ENCODE measurements at regions not wholly inside any gene's neighbourhood (a gene's known extent, or its start where the extent isn't known, plus 50 kb on each side); places are given as distances from the start of the nearest gene placed in this dataset.

- H3K4me1 ChIP-seq (ENCODE audit: insufficient read depth, low read length, poor library complexity, severe bottlenecking), result no peaks in the 10 kb centered on the region
Observed at GRCh38 chr12:100724071-100724470, 70.5 kb upstream of the ANO4 start.

GRCh38 chr12:100733817-100734593 is 60.6 kb upstream of the ANO4 start:
- Histone ChIP-seq H3K4me3 (ENCODE audit: low read depth, low read length, poor library complexity, severe bottlenecking) (no peak overlapping the region), H3K9me3 (ENCODE audit: low read depth, low read length, poor library complexity, severe bottlenecking) (no peaks in the 10 kb centered on the region), H3K27me3 (replicated peaks; ENCODE audit: insufficient read depth, low read depth, low read length, poor library complexity) (peaks cover 6% of the 10 kb centered on the region), H3K36me3 (ENCODE audit: insufficient read depth, low read length, poor library complexity, severe bottlenecking) (no peaks in the 10 kb centered on the region), H3K27ac (ENCODE audit: low read depth, low read length, poor library complexity, severe bottlenecking) (no peak overlapping the region), H3K4me1 (ENCODE audit: insufficient read depth, low read length, poor library complexity, severe bottlenecking) (no peaks in the 10 kb centered on the region)
- TF ChIP-seq CTCF (conservative IDR thresholded peaks at IDR 0.05; ENCODE audit: low read depth, low read length) (peak; percentile 72), EZH2 (IDR thresholded peaks at IDR 0.05; ENCODE audit: borderline replicate concordance, low read depth, low read length, poor library complexity, severe bottlenecking) (no peak)
- ChIA-PET POLR2A (ENCODE audit: low non-redundant PET) (no interaction called here), CTCF (no interaction called here)
- no TSS peak for BruUV-seq (replicated peaks)
- intact Hi-C loops (cut with micrococcal nuclease; ENCODE audit: unreplicated experiment), result loop anchor here (2.0 to 10.0 kb wide), 4 partner anchors 65 to 919 kb away; no protein-coding TSS in a partner anchor
- DNase-seq (ENCODE audit: low spot score), result peak; percentile 59

More at GRCh38 chr12:100724071-100724470, 70.5 kb upstream of the ANO4 start:
- H3K27ac ChIP-seq (ENCODE audit: low read depth, low read length, poor library complexity, severe bottlenecking), result no peak overlapping the region
- intact Hi-C loops (cut with micrococcal nuclease; ENCODE audit: unreplicated experiment), result no loop called here
- no TSS peak for BruUV-seq (replicated peaks)
- DNase-seq (ENCODE audit: low spot score), result no peak
- ChIA-PET POLR2A (ENCODE audit: low non-redundant PET) (no interaction called here), CTCF (no interaction called here)
- no peak overlapping the region for H3K4me3 ChIP-seq (ENCODE audit: low read depth, low read length, poor library complexity, severe bottlenecking)
- H3K27me3 ChIP-seq (replicated peaks; ENCODE audit: insufficient read depth, low read depth, low read length, poor library complexity), result peaks cover 11% of the 10 kb centered on the region
- no peaks in the 10 kb centered on the region for H3K36me3 ChIP-seq (ENCODE audit: insufficient read depth, low read length, poor library complexity, severe bottlenecking)
- TF ChIP-seq CTCF (conservative IDR thresholded peaks at IDR 0.05; ENCODE audit: low read depth, low read length) (no peak), EZH2 (IDR thresholded peaks at IDR 0.05; ENCODE audit: borderline replicate concordance, low read depth, low read length, poor library complexity, severe bottlenecking) (no peak)
- no peaks in the 10 kb centered on the region for H3K9me3 ChIP-seq (ENCODE audit: low read depth, low read length, poor library complexity, severe bottlenecking)

GRCh38 chr12:100737168-100737567 is 57.4 kb upstream of the ANO4 start:
- DNase-seq (ENCODE audit: low spot score), result no peak
- Histone ChIP-seq H3K27ac (ENCODE audit: low read depth, low read length, poor library complexity, severe bottlenecking) (no peak overlapping the region), H3K27me3 (replicated peaks; ENCODE audit: insufficient read depth, low read depth, low read length, poor library complexity) (no peaks in the 10 kb centered on the region), H3K4me3 (ENCODE audit: low read depth, low read length, poor library complexity, severe bottlenecking) (no peak overlapping the region), H3K9me3 (ENCODE audit: low read depth, low read length, poor library complexity, severe bottlenecking) (no peaks in the 10 kb centered on the region), H3K36me3 (ENCODE audit: insufficient read depth, low read length, poor library complexity, severe bottlenecking) (no peaks in the 10 kb centered on the region), H3K4me1 (ENCODE audit: insufficient read depth, low read length, poor library complexity, severe bottlenecking) (no peaks in the 10 kb centered on the region)
- BruUV-seq (replicated peaks), result no TSS peak
- ChIA-PET POLR2A (ENCODE audit: low non-redundant PET) (no interaction called here), CTCF (no interaction called here)
- intact Hi-C loops (cut with micrococcal nuclease; ENCODE audit: unreplicated experiment), result loop anchor here (10.0 kb wide), 1 partner anchor 922 kb away; no protein-coding TSS in a partner anchor
- TF ChIP-seq CTCF (conservative IDR thresholded peaks at IDR 0.05; ENCODE audit: low read depth, low read length), result no peak
- TF ChIP-seq EZH2 (IDR thresholded peaks at IDR 0.05; ENCODE audit: borderline replicate concordance, low read depth, low read length, poor library complexity, severe bottlenecking), result no peak
